Endothelial cell of umbilical vein (primary cell): ENCODE measurements at regions not wholly inside any gene's neighbourhood (a gene's known extent, or its start where the extent isn't known, plus 50 kb on each side); places are given as distances from the start of the nearest gene placed in this dataset.

ENCODE experiments used
- CTCF ChIP-seq, 2 donors: IDR thresholded peaks; 1 replicate in 1 of 2; 2 replicates in 1 of 2; pipeline ENCODE4 v1.5.1; 2011; ENCODE audit warnings: low read length in 2 of 2, mild to moderate bottlenecking in 2 of 2, moderate library complexity in 2 of 2, control low read depth in 1 of 2, inconsistent platforms in 1 of 2, low read depth in 1 of 2; ENCODE audit not compliant: insufficient read depth in 1 of 2; ENCODE audit errors: extremely low read depth in 1 of 2
- EZH2 ChIP-seq: IDR thresholded peaks from 2 replicates; pipeline ENCODE4 v1.6.1; 2012; ENCODE audit warnings: borderline replicate concordance, low read depth, mild to moderate bottlenecking, moderate library complexity, low read length, inconsistent platforms; ENCODE audit not compliant: severe bottlenecking
- GATA2 ChIP-seq: IDR thresholded peaks from 2 replicates; pipeline ENCODE4 v1.7.0; 2011; ENCODE audit warnings: low read depth, mild to moderate bottlenecking, moderate library complexity, mixed read lengths, low read length; ENCODE audit not compliant: insufficient read length, insufficient read depth
- MAX ChIP-seq: IDR thresholded peaks from 2 replicates; pipeline ENCODE4 v1.6.1; 2011; ENCODE audit not compliant: insufficient read depth, insufficient read length
- POLR2A ChIP-seq: IDR thresholded peaks from 2 replicates; pipeline ENCODE4 v1.6.1; 2012; ENCODE audit warnings: low read depth, mild to moderate bottlenecking, control low read depth, low read length

GRCh38 chr2:61619561-61619960 is 81.4 kb upstream of the XPO1 start:
- no peak for TF ChIP-seq POLR2A
- TF ChIP-seq MAX, result no peak
- TF ChIP-seq EZH2, result no peak
- no peak for TF ChIP-seq CTCF (IDR thresholded peaks at IDR 0.05; ENCODE audit: extremely low read depth in 1 of 2, insufficient read depth in 1 of 2, low read depth in 1 of 2, low read length in 2 of 2)
- TF ChIP-seq GATA2, result no peak
